ENCODE measurements at regions not wholly inside any gene's neighbourhood (a gene's known extent, or its start where the extent isn't known, plus 50 kb on each side); places are given as distances from the start of the nearest gene placed in this dataset.

DNA sequence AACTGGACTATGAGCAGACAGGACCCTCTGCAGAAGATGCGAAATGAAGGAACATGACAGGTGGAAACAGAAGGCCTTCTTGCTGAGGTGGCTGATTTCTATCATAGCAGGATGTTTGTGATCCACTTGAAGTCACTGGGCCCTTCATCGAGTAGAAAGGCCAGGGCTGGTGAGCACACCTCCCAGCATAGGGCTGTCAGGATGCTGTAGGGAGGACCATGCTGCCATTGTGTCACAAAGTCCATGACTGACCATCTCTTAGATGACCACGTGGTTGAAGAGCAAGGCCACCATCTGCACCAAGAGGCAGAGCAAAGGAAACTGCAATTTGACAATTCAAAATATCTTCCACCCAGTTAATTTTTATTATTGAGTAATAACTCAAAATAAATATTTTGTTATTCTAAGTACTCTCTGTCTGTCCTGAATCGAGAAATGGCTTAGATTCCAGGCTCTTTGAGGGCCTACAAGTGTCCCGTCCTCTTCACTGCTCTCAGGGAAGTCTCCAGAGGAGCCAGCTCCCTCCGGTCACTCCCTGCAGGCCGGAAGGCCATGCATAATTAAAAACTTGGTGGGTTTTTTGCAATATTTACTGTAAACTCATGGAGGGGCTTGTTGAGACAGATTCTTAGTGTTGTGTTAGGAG, 249.3 kb upstream of the ZMIZ1 start:
- CTCF ChIA-PET, result interaction anchor here (1.2 kb wide), 1 partner anchor 16 kb away, joined by 3 read pairs; no protein-coding TSS in a partner anchor
- H3K4me1 ChIP-seq (ENCODE audit: control insufficient read depth in 1 of 2, insufficient read depth in 2 of 2, low read depth in 1 of 2, low read length in 1 of 2), result peaks cover 0 to 7% of the 10 kb centered on the region in 2 experiments; a peak in 1 of 4 replicates
- 76% methylated on average over 6 of the region's 7 CpGs for whole genome bisulfite sequencing (ENCODE audit: low lambda C conversion rate)
- H3K9me3 ChIP-seq, result no peaks in the 10 kb centered on the region
- no peak overlapping the region for H3K27ac ChIP-seq (ENCODE audit: low read depth in 2 of 2, low read length in 1 of 2)
- DNase-seq, result no peak
- POLR2A ChIA-PET, result no interaction called here
- H3K9ac ChIP-seq, result no peak overlapping the region
- no peaks in the 10 kb centered on the region for H4K20me1 ChIP-seq (ENCODE audit: insufficient read depth)
- TF ChIP-seq, protein P1, sequence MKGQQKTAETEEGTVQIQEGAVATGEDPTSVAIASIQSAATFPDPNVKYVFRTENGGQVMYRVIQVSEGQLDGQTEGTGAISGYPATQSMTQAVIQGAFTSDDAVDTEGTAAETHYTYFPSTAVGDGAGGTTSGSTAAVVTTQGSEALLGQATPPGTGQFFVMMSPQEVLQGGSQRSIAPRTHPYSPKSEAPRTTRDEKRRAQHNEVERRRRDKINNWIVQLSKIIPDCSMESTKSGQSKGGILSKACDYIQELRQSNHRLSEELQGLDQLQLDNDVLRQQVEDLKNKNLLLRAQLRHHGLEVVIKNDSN (IDR thresholded peaks at IDR 0.05; ENCODE audit: borderline replicate concordance, low read depth), result no peak
- TF ChIP-seq GABPA (IDR thresholded peaks at IDR 0.05; ENCODE audit: low read depth) (no peak), FOXJ3 (CRISPR knock-in tag; IDR thresholded peaks at IDR 0.05) (no peak), SMC3 (IDR thresholded peaks at IDR 0.05; ENCODE audit: low read depth, low read length) (no peak), SIN3A (IDR thresholded peaks at IDR 0.05; ENCODE audit: borderline replicate concordance, low read depth, low read length) (no peak), TCF12 (IDR thresholded peaks at IDR 0.05) (no peak), RXRA (IDR thresholded peaks at IDR 0.05; ENCODE audit: borderline replicate concordance, low read depth) (no peak)
- TF ChIP-seq, protein P2, sequence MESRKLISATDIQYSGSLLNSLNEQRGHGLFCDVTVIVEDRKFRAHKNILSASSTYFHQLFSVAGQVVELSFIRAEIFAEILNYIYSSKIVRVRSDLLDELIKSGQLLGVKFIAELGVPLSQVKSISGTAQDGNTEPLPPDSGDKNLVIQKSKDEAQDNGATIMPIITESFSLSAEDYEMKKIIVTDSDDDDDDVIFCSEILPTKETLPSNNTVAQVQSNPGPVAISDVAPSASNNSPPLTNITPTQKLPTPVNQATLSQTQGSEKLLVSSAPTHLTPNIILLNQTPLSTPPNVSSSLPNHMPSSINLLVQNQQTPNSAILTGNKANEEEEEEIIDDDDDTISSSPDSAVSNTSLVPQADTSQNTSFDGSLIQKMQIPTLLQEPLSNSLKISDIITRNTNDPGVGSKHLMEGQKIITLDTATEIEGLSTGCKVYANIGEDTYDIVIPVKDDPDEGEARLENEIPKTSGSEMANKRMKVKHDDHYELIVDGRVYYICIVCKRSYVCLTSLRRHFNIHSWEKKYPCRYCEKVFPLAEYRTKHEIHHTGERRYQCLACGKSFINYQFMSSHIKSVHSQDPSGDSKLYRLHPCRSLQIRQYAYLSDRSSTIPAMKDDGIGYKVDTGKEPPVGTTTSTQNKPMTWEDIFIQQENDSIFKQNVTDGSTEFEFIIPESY (IDR thresholded peaks at IDR 0.05; ENCODE audit: borderline replicate concordance, low read depth), result no peak
- H3K4me2 ChIP-seq, result no peak overlapping the region
- no peak overlapping the region for H3K4me3 ChIP-seq (ENCODE audit: low read depth in 2 of 2, low read length in 1 of 2)
- no peaks in the 10 kb centered on the region for H3K36me3 ChIP-seq (replicated peaks in 1 of 2; ENCODE audit: control insufficient read depth in 1 of 2, insufficient read depth in 2 of 2, low read length in 1 of 2)
- no peaks in the 10 kb centered on the region for H3F3A ChIP-seq (replicated peaks; ENCODE audit: insufficient read depth)
- no peaks in the 10 kb centered on the region for H3K79me2 ChIP-seq (ENCODE audit: insufficient read depth)
- H2AFZ ChIP-seq (ENCODE audit: low read depth), result no peak overlapping the region
- H3K27me3 ChIP-seq (ENCODE audit: insufficient read depth), result no peaks in the 10 kb centered on the region
- no peaks in the 10 kb centered on the region for H3K9me2 ChIP-seq

GRCh38 chr10:78820007-78820362, 248.8 kb upstream of the ZMIZ1 start:
- ChIA-PET CTCF (interaction anchor here (1.2 kb wide), 1 partner anchor 16 kb away, joined by 3 read pairs; no protein-coding TSS in a partner anchor), POLR2A (no interaction called here)
- DNase-seq, result no peak
- H3K79me2 ChIP-seq (ENCODE audit: insufficient read depth), result no peaks in the 10 kb centered on the region
- H3K9ac ChIP-seq, result no peak overlapping the region
- H3K4me1 ChIP-seq (ENCODE audit: control insufficient read depth in 1 of 2, insufficient read depth in 2 of 2, low read depth in 1 of 2, low read length in 1 of 2), result peaks cover 0 to 7% of the 10 kb centered on the region in 2 experiments; a peak in 1 of 4 replicates
- no peaks in the 10 kb centered on the region for H3K9me3 ChIP-seq
- H3K4me3 ChIP-seq (ENCODE audit: low read depth in 2 of 2, low read length in 1 of 2), result no peak overlapping the region
- no peak overlapping the region for H3K4me2 ChIP-seq
- TF ChIP-seq RXRA (IDR thresholded peaks at IDR 0.05; ENCODE audit: borderline replicate concordance, low read depth) (no peak), NFIC (IDR thresholded peaks at IDR 0.05; ENCODE audit: borderline replicate concordance) (no peak), GATA2 (CRISPR knock-in tag; IDR thresholded peaks at IDR 0.05) (no peak), SMC3 (IDR thresholded peaks at IDR 0.05; ENCODE audit: low read depth, low read length) (no peak), PBX3 (IDR thresholded peaks at IDR 0.05) (no peak), RCOR1 (IDR thresholded peaks at IDR 0.05; ENCODE audit: low read length) (no peak), RAD21 (IDR thresholded peaks at IDR 0.05; ENCODE audit: low read length) (no peak), JUND (IDR thresholded peaks at IDR 0.05) (no peak), TCF12 (IDR thresholded peaks at IDR 0.05) (no peak)
- TF ChIP-seq, protein P3, sequence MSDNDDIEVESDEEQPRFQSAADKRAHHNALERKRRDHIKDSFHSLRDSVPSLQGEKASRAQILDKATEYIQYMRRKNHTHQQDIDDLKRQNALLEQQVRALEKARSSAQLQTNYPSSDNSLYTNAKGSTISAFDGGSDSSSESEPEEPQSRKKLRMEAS (IDR thresholded peaks at IDR 0.05; ENCODE audit: low read depth), result no peak
- TF ChIP-seq, protein P4, sequence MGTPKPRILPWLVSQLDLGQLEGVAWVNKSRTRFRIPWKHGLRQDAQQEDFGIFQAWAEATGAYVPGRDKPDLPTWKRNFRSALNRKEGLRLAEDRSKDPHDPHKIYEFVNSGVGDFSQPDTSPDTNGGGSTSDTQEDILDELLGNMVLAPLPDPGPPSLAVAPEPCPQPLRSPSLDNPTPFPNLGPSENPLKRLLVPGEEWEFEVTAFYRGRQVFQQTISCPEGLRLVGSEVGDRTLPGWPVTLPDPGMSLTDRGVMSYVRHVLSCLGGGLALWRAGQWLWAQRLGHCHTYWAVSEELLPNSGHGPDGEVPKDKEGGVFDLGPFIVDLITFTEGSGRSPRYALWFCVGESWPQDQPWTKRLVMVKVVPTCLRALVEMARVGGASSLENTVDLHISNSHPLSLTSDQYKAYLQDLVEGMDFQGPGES (IDR thresholded peaks at IDR 0.05; ENCODE audit: low read depth, low read length), result no peak
- TF ChIP-seq, protein P5, sequence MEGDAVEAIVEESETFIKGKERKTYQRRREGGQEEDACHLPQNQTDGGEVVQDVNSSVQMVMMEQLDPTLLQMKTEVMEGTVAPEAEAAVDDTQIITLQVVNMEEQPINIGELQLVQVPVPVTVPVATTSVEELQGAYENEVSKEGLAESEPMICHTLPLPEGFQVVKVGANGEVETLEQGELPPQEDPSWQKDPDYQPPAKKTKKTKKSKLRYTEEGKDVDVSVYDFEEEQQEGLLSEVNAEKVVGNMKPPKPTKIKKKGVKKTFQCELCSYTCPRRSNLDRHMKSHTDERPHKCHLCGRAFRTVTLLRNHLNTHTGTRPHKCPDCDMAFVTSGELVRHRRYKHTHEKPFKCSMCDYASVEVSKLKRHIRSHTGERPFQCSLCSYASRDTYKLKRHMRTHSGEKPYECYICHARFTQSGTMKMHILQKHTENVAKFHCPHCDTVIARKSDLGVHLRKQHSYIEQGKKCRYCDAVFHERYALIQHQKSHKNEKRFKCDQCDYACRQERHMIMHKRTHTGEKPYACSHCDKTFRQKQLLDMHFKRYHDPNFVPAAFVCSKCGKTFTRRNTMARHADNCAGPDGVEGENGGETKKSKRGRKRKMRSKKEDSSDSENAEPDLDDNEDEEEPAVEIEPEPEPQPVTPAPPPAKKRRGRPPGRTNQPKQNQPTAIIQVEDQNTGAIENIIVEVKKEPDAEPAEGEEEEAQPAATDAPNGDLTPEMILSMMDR (IDR thresholded peaks at IDR 0.05), result no peak
- TF ChIP-seq, protein P2 (IDR thresholded peaks at IDR 0.05; ENCODE audit: borderline replicate concordance, low read depth), result no peak
- no peak overlapping the region for H3K27ac ChIP-seq (ENCODE audit: low read depth in 2 of 2, low read length in 1 of 2)
- H3K27me3 ChIP-seq (ENCODE audit: insufficient read depth), result no peaks in the 10 kb centered on the region
- no peaks in the 10 kb centered on the region for H3F3A ChIP-seq (replicated peaks; ENCODE audit: insufficient read depth)
- H2AFZ ChIP-seq (ENCODE audit: low read depth), result no peak overlapping the region
- H4K20me1 ChIP-seq (ENCODE audit: insufficient read depth), result no peaks in the 10 kb centered on the region
- H3K36me3 ChIP-seq (replicated peaks in 1 of 2; ENCODE audit: control insufficient read depth in 1 of 2, insufficient read depth in 2 of 2, low read length in 1 of 2), result no peaks in the 10 kb centered on the region
- no peaks in the 10 kb centered on the region for H3K9me2 ChIP-seq
- WGBS (ENCODE audit: low lambda C conversion rate), result 62% methylated on average over 2 of the region's 2 CpGs
